BJ (cell line): ENCODE measurements at regions not wholly inside any gene's neighbourhood (a gene's known extent, or its start where the extent isn't known, plus 50 kb on each side); places are given as distances from the start of the nearest gene placed in this dataset.
"Not testable (repeated sequence)": the region's sequence is repeated elsewhere in the genome, so short reads cannot be mapped to it uniquely, and the experiment has no call there.

ENCODE experiments used
- CTCF ChIA-PET: fragments of 350-600 bp; formaldehyde crosslinking; extraction: SDS; loops from one replicate; lab custom pipeline; 2021; ENCODE audit warnings: antibody characterized with exemption, inconsistent platforms; lab: Yijun Ruan, JAX
- POLR2A ChIA-PET: fragments of 300-600 bp; sonication (Branson Sonifier 250); formaldehyde crosslinking; extraction: SDS; loops from one replicate; lab custom pipeline; 2021; ENCODE audit warnings: antibody characterized with exemption; lab: Charles Lee
- DNase-seq: peaks from one replicate; pipeline ENCODE4 v3.0.0-alpha.2; 2011; ENCODE audit warnings: low read depth
- H3K27me3 ChIP-seq: 2 replicates; pipeline ENCODE4 v1.6.0; 2011; ENCODE audit warnings: low read length; ENCODE audit not compliant: control insufficient read depth, insufficient read depth
- H3K36me3 ChIP-seq: 2 replicates; pipeline ENCODE4 v1.5.1; 2011; ENCODE audit warnings: low read length; ENCODE audit not compliant: control insufficient read depth, insufficient read depth
- H3K4me3 ChIP-seq: 2 replicates; pipeline ENCODE4 v1.5.1; 2011; ENCODE audit warnings: low read depth, mild to moderate bottlenecking, control low read depth, low read length
- TF ChIP-seq, protein P1 (sequence below): IDR thresholded peaks from 2 replicates; pipeline ENCODE4 v1.5.1; 2011; ENCODE audit warnings: low read depth, mild to moderate bottlenecking, control low read depth, inconsistent platforms, low read length, moderate library complexity; ENCODE audit not compliant: insufficient read depth

DNA sequence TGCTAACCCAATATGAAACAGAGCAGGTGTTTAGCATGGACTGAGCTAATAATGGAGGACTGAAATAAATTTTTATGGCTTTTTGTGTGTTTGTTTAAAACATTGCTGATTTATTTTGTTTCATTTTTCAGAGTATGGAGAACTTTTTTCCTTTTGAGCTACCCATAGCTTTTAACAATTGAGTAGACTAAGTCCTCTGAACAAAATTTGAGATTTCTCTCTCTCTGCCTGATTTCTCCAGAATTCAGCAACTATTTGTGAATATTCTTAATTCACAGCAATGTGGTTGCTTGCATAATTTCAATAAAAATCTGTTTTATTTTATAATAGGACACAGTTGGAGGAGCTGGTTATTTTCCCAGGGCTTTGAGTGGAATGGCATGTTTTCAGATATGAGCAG lies 103.7 kb downstream of the TPBG start:
- no peak for DNase-seq
- Histone ChIP-seq H3K4me3 (no peak overlapping the region), H3K36me3 (no peaks in the 10 kb centered on the region), H3K27me3 (no peaks in the 10 kb centered on the region)
- ChIA-PET POLR2A (no interaction called here), CTCF (no interaction called here)
- TF ChIP-seq, protein P1, sequence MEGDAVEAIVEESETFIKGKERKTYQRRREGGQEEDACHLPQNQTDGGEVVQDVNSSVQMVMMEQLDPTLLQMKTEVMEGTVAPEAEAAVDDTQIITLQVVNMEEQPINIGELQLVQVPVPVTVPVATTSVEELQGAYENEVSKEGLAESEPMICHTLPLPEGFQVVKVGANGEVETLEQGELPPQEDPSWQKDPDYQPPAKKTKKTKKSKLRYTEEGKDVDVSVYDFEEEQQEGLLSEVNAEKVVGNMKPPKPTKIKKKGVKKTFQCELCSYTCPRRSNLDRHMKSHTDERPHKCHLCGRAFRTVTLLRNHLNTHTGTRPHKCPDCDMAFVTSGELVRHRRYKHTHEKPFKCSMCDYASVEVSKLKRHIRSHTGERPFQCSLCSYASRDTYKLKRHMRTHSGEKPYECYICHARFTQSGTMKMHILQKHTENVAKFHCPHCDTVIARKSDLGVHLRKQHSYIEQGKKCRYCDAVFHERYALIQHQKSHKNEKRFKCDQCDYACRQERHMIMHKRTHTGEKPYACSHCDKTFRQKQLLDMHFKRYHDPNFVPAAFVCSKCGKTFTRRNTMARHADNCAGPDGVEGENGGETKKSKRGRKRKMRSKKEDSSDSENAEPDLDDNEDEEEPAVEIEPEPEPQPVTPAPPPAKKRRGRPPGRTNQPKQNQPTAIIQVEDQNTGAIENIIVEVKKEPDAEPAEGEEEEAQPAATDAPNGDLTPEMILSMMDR = no peak

GRCh38 chr6:82470123-82470522 lies 106.5 kb downstream of the TPBG start:
- DNase-seq, H3K4me3 ChIP-seq, CTCF ChIA-PET, POLR2A ChIA-PET, H3K36me3 ChIP-seq, H3K27me3 ChIP-seq: not testable (repeated sequence)

DNA sequence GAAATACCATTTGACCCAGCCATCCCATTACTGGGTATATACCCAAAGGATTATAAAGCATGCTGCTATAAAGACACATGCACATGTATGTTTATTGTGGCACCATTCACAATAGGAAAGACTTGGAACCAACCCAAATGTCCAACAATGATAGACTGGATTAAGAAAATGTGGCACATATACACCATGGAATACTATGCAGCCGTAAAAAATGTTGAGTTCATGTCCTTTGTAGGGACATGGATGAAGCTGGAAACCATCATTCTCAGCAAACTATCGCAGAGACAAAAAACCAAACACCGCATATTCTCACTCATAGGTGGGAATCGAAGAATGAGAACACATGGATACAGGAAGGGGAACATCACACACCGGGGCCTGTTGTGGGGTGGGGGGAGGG lies 111.5 kb downstream of the TPBG start:
- DNase-seq, POLR2A ChIA-PET, CTCF ChIA-PET, H3K36me3 ChIP-seq, H3K4me3 ChIP-seq, H3K27me3 ChIP-seq: not testable (repeated sequence)

- Histone ChIP-seq H3K36me3 (no peaks in the 10 kb centered on the region), H3K27me3 (no peaks in the 10 kb centered on the region), H3K4me3 (no peak overlapping the region)
- CTCF ChIA-PET = no interaction called here
- TF ChIP-seq, protein P1 = no peak
- no peak for DNase-seq
- POLR2A ChIA-PET = no interaction called here
Observed at GRCh38 chr6:82484001-82484400, 120.4 kb downstream of the TPBG start.

GRCh38 chr6:82484737-82485626 lies 121.4 kb downstream of the TPBG start:
- no peaks in the 10 kb centered on the region for H3K27me3 ChIP-seq
- ChIA-PET POLR2A (no interaction called here), CTCF (no interaction called here)
- no peaks in the 10 kb centered on the region for H3K36me3 ChIP-seq
- no peak overlapping the region for H3K4me3 ChIP-seq
- no peak for DNase-seq
- TF ChIP-seq, protein P1 = no peak

DNA sequence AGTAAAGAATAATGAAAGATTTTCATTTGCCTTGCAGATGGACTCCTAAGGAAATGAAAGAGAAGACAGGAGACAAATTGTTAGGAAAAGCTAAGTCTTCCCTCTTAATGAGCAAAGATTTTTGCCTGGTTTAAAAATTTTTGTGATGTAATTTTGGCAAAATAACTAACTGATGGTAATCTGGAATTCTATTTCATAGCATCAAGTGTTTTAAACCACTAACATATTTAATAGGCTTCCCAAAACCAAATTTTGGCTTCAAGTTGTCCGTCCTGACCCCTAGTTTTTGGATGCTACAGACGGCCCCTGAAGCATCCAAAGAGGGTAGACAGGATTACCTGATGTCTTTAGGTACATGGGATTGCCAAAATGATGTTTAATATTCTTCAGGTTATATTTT lies 124.3 kb downstream of the TPBG start:
- ChIA-PET POLR2A (no interaction called here), CTCF (no interaction called here)
- H3K36me3 ChIP-seq = no peaks in the 10 kb centered on the region
- no peaks in the 10 kb centered on the region for H3K27me3 ChIP-seq
- H3K4me3 ChIP-seq = no peak overlapping the region
- TF ChIP-seq, protein P1 = no peak
- no peak for DNase-seq
